K562 (cell line): ENCODE measurements at regions not wholly inside any gene's neighbourhood (a gene's known extent, or its start where the extent isn't known, plus 50 kb on each side); places are given as distances from the start of the nearest gene placed in this dataset.

Experiments used
- CHD4 ChIP-seq: fragments of 200-600 bp; sonication (generic); IDR thresholded peaks from 3 replicates; pipeline ENCODE4 v1.6.1; 2012; ENCODE audit warnings: low read depth, mild to moderate bottlenecking, mixed read lengths, low read length, inconsistent platforms; ENCODE audit not compliant: insufficient read depth, insufficient replicate concordance, poor library complexity, severe bottlenecking
- DDX20 ChIP-seq: fragments of 450-650 bp; IDR thresholded peaks from 2 replicates; pipeline ENCODE4 v1.6.1; 2016; ENCODE audit warnings: missing genetic modification characterization, low read depth, mild to moderate bottlenecking, missing compliant biosample characterization, moderate library complexity
- EP300 ChIP-seq: IDR thresholded peaks from 2 replicates; pipeline ENCODE4 v1.6.1; 2012; ENCODE audit warnings: low read length, improper control_type of control experiment
- NR2C2 ChIP-seq, 2 experiments: fragments of 200-800 bp in 1 of 2; sonication (Bioruptor generic) in 1 of 2; sonication (generic) in 1 of 2; formaldehyde crosslinking in 1 of 2; IDR thresholded peaks; 2 replicates each; pipeline versions ENCODE4 v1.6.1 to v1.8.0; 2016 to 2022; ENCODE audit warnings: mild to moderate bottlenecking in 1 of 2, missing compliant biosample characterization in 1 of 2, missing genetic modification characterization in 1 of 2, missing genetic modification reagents in 1 of 2
- POLR2AphosphoS5 ChIP-seq: IDR thresholded peaks from 2 replicates; pipeline ENCODE4 v1.6.1; 2011; ENCODE audit warnings: mild to moderate bottlenecking, low read depth, low read length, moderate library complexity; ENCODE audit not compliant: control insufficient read depth, insufficient read depth

- TF ChIP-seq EP300 (no peak), POLR2AphosphoS5 (no peak), DDX20 (no peak), CHD4 (no peak), NR2C2 (CRISPR knock-in tag; IDR thresholded peaks at IDR 0.05) (no peak), NR2C2 (tag; IDR thresholded peaks at IDR 0.05) (no peak)
Observed at GRCh38 chr12:42798811-42799438, 209.4 kb upstream of the PRICKLE1 start.
